AG04449 (cell line): ENCODE measurements at regions not wholly inside any gene's neighbourhood (a gene's known extent, or its start where the extent isn't known, plus 50 kb on each side); places are given as distances from the start of the nearest gene placed in this dataset.

Experiments
- CTCF ChIA-PET: fragments of 350-600 bp; formaldehyde crosslinking; extraction: SDS; loops from one replicate; lab custom pipeline; 2021; ENCODE audit warnings: antibody characterized with exemption; lab: Yijun Ruan, JAX
- POLR2A ChIA-PET: fragments of 400-600, 350-600 bp; formaldehyde crosslinking; extraction: SDS; loops from one replicate; lab custom pipeline; 2020; ENCODE audit warnings: antibody characterized with exemption, inconsistent platforms; lab: Yijun Ruan, JAX
- DNase-seq: peaks from one replicate; pipeline ENCODE4 v3.0.0-alpha.2; 2010; ENCODE audit warnings: low read depth, low spot score
- H3K4me3 ChIP-seq: 2 replicates; pipeline ENCODE4 v1.5.1; 2011; ENCODE audit warnings: low read depth, mild to moderate bottlenecking, control low read depth, low read length
- CTCF ChIP-seq: IDR thresholded peaks from one replicate; pipeline ENCODE4 v1.5.1; 2011; ENCODE audit warnings: mild to moderate bottlenecking, moderate library complexity, low read length, control low read depth, inconsistent platforms; ENCODE audit not compliant: insufficient read depth; ENCODE audit errors: missing control alignments

- no peak for TF ChIP-seq CTCF
- no peak overlapping the region for H3K4me3 ChIP-seq
- POLR2A ChIA-PET: no interaction called here
- CTCF ChIA-PET: no interaction called here
- DNase-seq: no peak
These were observed 254.1 kb upstream of the PFKP start for GRCh38 chr10:2813286-2813685.

DNA sequence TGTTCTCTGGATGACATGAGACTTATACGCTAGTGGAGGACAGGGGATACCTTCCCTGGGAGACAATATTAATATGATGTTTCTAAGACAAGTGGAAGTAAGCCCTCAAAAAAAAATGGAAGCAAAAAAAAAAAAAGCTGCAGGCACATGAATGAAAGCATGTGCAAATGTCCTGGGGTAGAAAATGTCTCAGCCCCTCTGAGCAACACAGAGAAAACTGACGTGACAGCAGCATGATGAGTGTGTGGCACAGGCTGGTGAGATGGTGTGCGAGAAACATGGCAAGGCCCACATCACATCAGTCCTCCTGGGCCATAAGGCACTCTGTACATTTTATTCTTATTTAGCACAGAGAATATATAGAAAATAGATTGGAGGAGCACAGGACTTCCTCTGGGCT, 254.7 kb upstream of the PFKP start:
- H3K4me3 ChIP-seq: no peak overlapping the region
- ChIA-PET CTCF (no interaction called here), POLR2A (no interaction called here)
- DNase-seq: no peak
- TF ChIP-seq CTCF: no peak

- TF ChIP-seq CTCF: no peak
- no peak overlapping the region for H3K4me3 ChIP-seq
- DNase-seq: no peak
- ChIA-PET CTCF (no interaction called here), POLR2A (no interaction called here)
These were observed 267.2 kb upstream of the PFKP start for GRCh38 chr10:2800178-2800577.

DNA sequence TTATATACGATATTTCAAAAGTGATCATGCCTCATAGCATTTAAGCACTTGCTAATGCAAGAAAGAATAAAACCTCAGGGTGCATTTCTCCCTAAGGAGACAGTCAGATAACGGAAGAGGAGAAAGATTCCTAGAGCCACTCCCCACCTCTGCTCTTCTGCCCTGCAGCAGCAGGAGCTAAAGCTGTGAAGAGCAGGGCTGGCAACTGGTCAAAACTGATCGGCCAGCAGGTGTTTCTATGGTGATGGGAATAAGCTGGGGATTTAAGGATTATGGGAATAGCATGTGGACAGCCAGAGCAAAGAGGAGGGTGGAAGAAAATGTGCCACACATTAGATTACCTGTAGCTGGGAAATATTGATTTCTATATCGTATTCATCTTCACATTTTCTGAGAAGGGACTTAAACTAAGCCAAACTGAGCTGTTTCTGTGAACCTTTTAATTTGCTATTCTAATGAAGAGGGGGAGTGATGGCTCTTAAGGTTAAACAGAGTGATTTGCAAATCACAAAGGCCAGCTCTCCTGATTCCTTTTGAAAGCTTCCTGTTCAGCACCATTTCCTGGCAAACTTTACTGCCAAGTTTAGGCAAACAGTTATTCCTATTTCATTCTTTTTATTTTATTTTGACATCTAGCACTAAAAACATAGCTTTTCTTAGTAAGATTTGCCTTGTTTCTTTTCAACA, 268.9 kb upstream of the PFKP start:
- H3K4me3 ChIP-seq: no peak overlapping the region
- ChIA-PET POLR2A (no interaction called here), CTCF (no interaction called here)
- DNase-seq: no peak
- TF ChIP-seq CTCF: no peak

- ChIA-PET POLR2A (no interaction called here), CTCF (no interaction called here)
- no peak for TF ChIP-seq CTCF
- DNase-seq: no peak
- H3K4me3 ChIP-seq: no peak overlapping the region
These were observed 275.4 kb upstream of the PFKP start for GRCh38 chr10:2791774-2792443.

- ChIA-PET POLR2A (no interaction called here), CTCF (no interaction called here)
- no peak overlapping the region for H3K4me3 ChIP-seq
- DNase-seq: no peak
- TF ChIP-seq CTCF: no peak
These were observed 276.8 kb upstream of the PFKP start for GRCh38 chr10:2790396-2791188.
